ENCODE measurements at regions not wholly inside any gene's neighbourhood (a gene's known extent, or its start where the extent isn't known, plus 50 kb on each side); places are given as distances from the start of the nearest gene placed in this dataset.
A peak's percentile ranks its signal among the peaks of the same experiment; 100 is the strongest.

GRCh38 chr2:5841126-5841525, 148.9 kb downstream of the SOX11 start:
- no peak for DNase-seq (ENCODE audit: low read depth, low spot score)

GRCh38 chr2:5842326-5842725, 150.1 kb downstream of the SOX11 start:
- DNase-seq (ENCODE audit: low read depth, low spot score), result no peak

GRCh38 chr2:5845798-5846330, 153.7 kb downstream of the SOX11 start:
- no peak for DNase-seq (ENCODE audit: low read depth, low spot score)

GRCh38 chr2:5846881-5847280, 154.7 kb downstream of the SOX11 start:
- peak; percentile 3 for DNase-seq (ENCODE audit: low read depth, low spot score)

- no peak for DNase-seq (ENCODE audit: low read depth, low spot score)
These were observed 157.4 kb downstream of the SOX11 start for GRCh38 chr2:5849562-5849961.

- no peak for DNase-seq (ENCODE audit: low read depth, low spot score)
These were observed 159.2 kb downstream of the SOX11 start for GRCh38 chr2:5851410-5851809.

GRCh38 chr2:5854797-5855196, 162.6 kb downstream of the SOX11 start:
- no peak for DNase-seq (ENCODE audit: low read depth, low spot score)

GRCh38 chr2:5867056-5867455, 174.9 kb downstream of the SOX11 start:
- DNase-seq (ENCODE audit: low read depth, low spot score), result no peak

- DNase-seq (ENCODE audit: low read depth, low spot score), result no peak
These were observed 176.7 kb downstream of the SOX11 start for GRCh38 chr2:5868931-5869330.

- DNase-seq (ENCODE audit: low read depth, low spot score), result no peak
These were observed 177.8 kb downstream of the SOX11 start for GRCh38 chr2:5869936-5870335.

- DNase-seq (ENCODE audit: low read depth, low spot score), result no peak
These were observed 185.2 kb downstream of the SOX11 start for GRCh38 chr2:5877360-5877759.

GRCh38 chr2:5885451-5886173, 193.4 kb downstream of the SOX11 start:
- no peak for DNase-seq (ENCODE audit: low read depth, low spot score)

GRCh38 chr2:5886462-5886861, 194.3 kb downstream of the SOX11 start:
- DNase-seq (ENCODE audit: low read depth, low spot score), result no peak

GRCh38 chr2:5888126-5888525, 195.9 kb downstream of the SOX11 start:
- no peak for DNase-seq (ENCODE audit: low read depth, low spot score)

- DNase-seq (ENCODE audit: low read depth, low spot score), result no peak
These were observed 197.3 kb downstream of the SOX11 start for GRCh38 chr2:5889519-5889918.

GRCh38 chr2:5894355-5894754, 202.2 kb downstream of the SOX11 start:
- DNase-seq (ENCODE audit: low read depth, low spot score), result no peak

GRCh38 chr2:5895284-5895683, 203.1 kb downstream of the SOX11 start:
- no peak for DNase-seq (ENCODE audit: low read depth, low spot score)

GRCh38 chr2:5897249-5897648, 205.1 kb downstream of the SOX11 start:
- no peak for DNase-seq (ENCODE audit: low read depth, low spot score)

GRCh38 chr2:5898667-5899066, 206.5 kb downstream of the SOX11 start:
- no peak for DNase-seq (ENCODE audit: low read depth, low spot score)

GRCh38 chr2:5905661-5906060, 213.5 kb downstream of the SOX11 start:
- no peak for DNase-seq (ENCODE audit: low read depth, low spot score)

GRCh38 chr2:5908071-5908470, 215.9 kb downstream of the SOX11 start:
- no peak for DNase-seq (ENCODE audit: low read depth, low spot score)

GRCh38 chr2:5911718-5912117, 219.5 kb downstream of the SOX11 start:
- no peak for DNase-seq (ENCODE audit: low read depth, low spot score)

- no peak for DNase-seq (ENCODE audit: low read depth, low spot score)
These were observed 221.7 kb downstream of the SOX11 start for GRCh38 chr2:5913711-5914395.

All from smooth muscle cell of the brain vasculature (primary cell).